SK-N-MC (cell line): ENCODE measurements at regions not wholly inside any gene's neighbourhood (a gene's known extent, or its start where the extent isn't known, plus 50 kb on each side); places are given as distances from the start of the nearest gene placed in this dataset.

Experiments
- EZH2 ChIP-seq: fragments of 200-600 bp; sonication (generic); IDR thresholded peaks from one replicate; pipeline ENCODE4 v1.6.1; 2017; ENCODE audit warnings: antibody characterized with exemption
- FOXP2 ChIP-seq: optimal IDR thresholded peaks from 2 replicates; pipeline ENCODE3; 2011; ENCODE audit warnings: mild to moderate bottlenecking, moderate library complexity; ENCODE audit not compliant: insufficient read depth; ENCODE audit errors: extremely low read length, control extremely low read depth
- POLR2AphosphoS5 ChIP-seq: IDR thresholded peaks from 2 replicates; pipeline ENCODE4 v1.6.1; 2012; ENCODE audit warnings: mild to moderate bottlenecking, low read depth, low read length, borderline replicate concordance

DNA sequence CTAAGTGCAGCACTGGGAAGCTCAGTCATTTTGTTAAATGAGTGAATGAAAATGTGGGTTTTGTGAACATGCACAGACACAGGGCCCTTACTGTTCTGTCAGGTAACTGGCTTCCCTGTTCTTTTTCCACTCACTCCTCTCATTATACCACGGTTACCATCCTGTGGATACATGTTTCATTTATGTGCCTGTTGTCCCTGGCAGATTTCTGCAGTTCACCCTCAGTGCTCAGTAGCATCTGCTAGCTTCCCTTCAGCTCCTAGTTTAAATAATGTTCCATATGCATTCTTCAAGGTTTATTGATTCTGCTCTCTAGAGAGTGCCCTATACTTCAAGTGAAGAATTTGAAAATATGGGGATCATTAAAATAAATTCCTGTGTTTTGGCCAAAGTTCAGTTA, 1634.3 kb upstream of the ADGRL3 start:
- TF ChIP-seq POLR2AphosphoS5 = no peak
- no peak for TF ChIP-seq EZH2
- no peak for TF ChIP-seq FOXP2
